SK-N-SH (cell line): ENCODE measurements at regions not wholly inside any gene's neighbourhood (a gene's known extent, or its start where the extent isn't known, plus 50 kb on each side); places are given as distances from the start of the nearest gene placed in this dataset.

ENCODE experiments used
- CTCF ChIA-PET: fragments of 300-600, 350-600 bp; formaldehyde crosslinking; extraction: SDS; loops from one replicate; lab custom pipeline; 2021; lab: Yijun Ruan, JAX
- POLR2A ChIA-PET: fragments of 350-600 bp; sonication (Branson Sonifier 250); formaldehyde crosslinking; extraction: SDS; loops from one replicate; lab custom pipeline; 2020; ENCODE audit warnings: antibody characterized with exemption, inconsistent platforms; lab: Yijun Ruan, JAX
- DNase-seq: peaks from one replicate; pipeline ENCODE4 v3.0.0; 2012
- H2AFZ ChIP-seq: fragments of 200-600 bp; sonication (generic); 2 replicates; pipeline ENCODE4 v1.8.1; 2016; ENCODE audit warnings: antibody characterized with exemption, mild to moderate bottlenecking, low read depth
- H3F3A ChIP-seq: fragments of 200-600 bp; sonication (generic); replicated peaks from 2 replicates; pipeline ENCODE3; 2016; ENCODE audit warnings: antibody characterized with exemption, mild to moderate bottlenecking; ENCODE audit not compliant: insufficient read depth
- H3K27ac ChIP-seq, 2 experiments: fragments of 200-500 bp in 1 of 2; fragments of 200-600 bp in 1 of 2; sonication (Bioruptor generic) in 1 of 2; sonication (generic), shearing (Covaris generic) in 1 of 2; 2 replicates each; pipeline versions ENCODE4 v1.5.1 to v1.6.1; 2014 to 2016; ENCODE audit warnings: low read depth in 2 of 2, inconsistent platforms in 1 of 2, low read length in 1 of 2, mild to moderate bottlenecking in 1 of 2, mixed read lengths in 1 of 2
- H3K27me3 ChIP-seq: fragments of 200-600 bp; sonication (generic), shearing (Covaris generic); 2 replicates; pipeline ENCODE4 v1.6.1; 2016; ENCODE audit warnings: mixed run types; ENCODE audit not compliant: insufficient read depth
- H3K36me3 ChIP-seq, 2 experiments: fragments of 200-500 bp in 1 of 2; fragments of 200-600 bp in 1 of 2; sonication (Bioruptor generic) in 1 of 2; sonication (generic) in 1 of 2; replicated peaks in 1 of 2; 2 replicates each; pipeline versions ENCODE3 to v1.5.1; 2014 to 2016; ENCODE audit warnings: low read length in 1 of 2, mild to moderate bottlenecking in 1 of 2; ENCODE audit not compliant: insufficient read depth in 2 of 2, control insufficient read depth in 1 of 2
- H3K4me1 ChIP-seq, 2 experiments: fragments of 200-500 bp in 1 of 2; fragments of 200-600 bp in 1 of 2; sonication (Bioruptor generic) in 1 of 2; sonication (generic), shearing (Covaris generic) in 1 of 2; 2 replicates each; pipeline versions ENCODE4 v1.5.1 to v1.6.1; 2014 to 2016; ENCODE audit warnings: low read depth in 1 of 2, low read length in 1 of 2, mixed run types in 1 of 2; ENCODE audit not compliant: insufficient read depth in 2 of 2, control insufficient read depth in 1 of 2
- H3K4me2 ChIP-seq: fragments of 200-600 bp; sonication (generic), shearing (Covaris generic); 2 replicates; pipeline ENCODE4 v1.6.1; 2017; ENCODE audit warnings: mixed run types
- H3K4me3 ChIP-seq, 2 experiments: fragments of 200-500 bp in 1 of 2; fragments of 200-600 bp in 1 of 2; sonication (Bioruptor generic) in 1 of 2; sonication (generic), shearing (Covaris generic) in 1 of 2; 2 replicates each; pipeline versions ENCODE4 v1.5.1 to v1.8.1; 2014 to 2016; ENCODE audit warnings: low read depth in 2 of 2, inconsistent platforms in 1 of 2, low read length in 1 of 2, mild to moderate bottlenecking in 1 of 2, mixed read lengths in 1 of 2, moderate library complexity in 1 of 2
- H3K79me2 ChIP-seq: fragments of 200-600 bp; sonication (generic); 2 replicates; pipeline ENCODE4 v1.8.1; 2017; ENCODE audit warnings: mild to moderate bottlenecking; ENCODE audit not compliant: insufficient read depth
- H3K9ac ChIP-seq: fragments of 200-600 bp; sonication (generic); 2 replicates; pipeline ENCODE4 v1.6.1; 2017; ENCODE audit warnings: mixed run types
- H3K9me2 ChIP-seq: fragments of 200-600 bp; sonication (generic); 2 replicates; pipeline ENCODE4 v1.6.1; 2017; ENCODE audit warnings: mixed run types
- H3K9me3 ChIP-seq: fragments of 200-600 bp; sonication (generic); 2 replicates; pipeline ENCODE4 v1.6.1; 2017; ENCODE audit warnings: mixed run types, mild to moderate bottlenecking, moderate library complexity
- H4K20me1 ChIP-seq: fragments of 200-600 bp; sonication (generic); 2 replicates; pipeline ENCODE4 v1.6.1; 2017; ENCODE audit warnings: mild to moderate bottlenecking, mixed run types; ENCODE audit not compliant: insufficient read depth
- CHD2 ChIP-seq: fragments of 150-350 bp; IDR thresholded peaks from 2 replicates; pipeline ENCODE4 v1.6.1; 2018; ENCODE audit warnings: low read length; ENCODE audit not compliant: partially characterized antibody
- ELF1 ChIP-seq: IDR thresholded peaks from 2 replicates; pipeline ENCODE4 v1.4.0; 2012
- FOXM1 ChIP-seq: IDR thresholded peaks from 2 replicates; pipeline ENCODE4 v1.4.0; 2012; ENCODE audit warnings: low read depth, mild to moderate bottlenecking
- JUND ChIP-seq: IDR thresholded peaks from 2 replicates; pipeline ENCODE4 v1.4.0; 2012
- NFIC ChIP-seq: IDR thresholded peaks from 2 replicates; pipeline ENCODE4 v1.4.0; 2012; ENCODE audit warnings: borderline replicate concordance
- RAD21 ChIP-seq: IDR thresholded peaks from 2 replicates; pipeline ENCODE4 v1.6.1; 2012; ENCODE audit warnings: mild to moderate bottlenecking, low read length
- RFX5 ChIP-seq: IDR thresholded peaks from 2 replicates; pipeline ENCODE4 v1.6.1; 2012; ENCODE audit warnings: mild to moderate bottlenecking, improper control_type of control experiment, low read length
- RXRA ChIP-seq: IDR thresholded peaks from 2 replicates; pipeline ENCODE4 v1.4.0; 2012; ENCODE audit warnings: low read depth, mild to moderate bottlenecking, borderline replicate concordance
- SIN3A ChIP-seq: IDR thresholded peaks from 2 replicates; pipeline ENCODE4 v1.6.1; 2012; ENCODE audit warnings: low read depth, mild to moderate bottlenecking, low read length, moderate library complexity, borderline replicate concordance
- WGBS: methylation state at CpG from one replicate; pipeline ENCODE4 v1.1.6; 2017; ENCODE audit warnings: low lambda C conversion rate; 5-methylcytosine and 5-hydroxymethylcytosine counted together
- TF ChIP-seq, protein P1 (sequence below): IDR thresholded peaks from 2 replicates; pipeline ENCODE4 v1.4.0; 2012; ENCODE audit warnings: low read depth
- TF ChIP-seq, protein P2 (sequence below): IDR thresholded peaks from 2 replicates; pipeline ENCODE4; 2012
- TF ChIP-seq, protein P3 (sequence below): fragments of 150-350 bp; IDR thresholded peaks from 2 replicates; pipeline ENCODE4 v1.6.1; 2016; ENCODE audit warnings: mild to moderate bottlenecking, low read depth, low read length
- TF ChIP-seq, protein P4 (sequence below): fragments of 150-350 bp; IDR thresholded peaks from 2 replicates; pipeline ENCODE4 v1.6.1; 2017; ENCODE audit warnings: antibody characterized with exemption, low read length, low read depth, borderline replicate concordance

DNA sequence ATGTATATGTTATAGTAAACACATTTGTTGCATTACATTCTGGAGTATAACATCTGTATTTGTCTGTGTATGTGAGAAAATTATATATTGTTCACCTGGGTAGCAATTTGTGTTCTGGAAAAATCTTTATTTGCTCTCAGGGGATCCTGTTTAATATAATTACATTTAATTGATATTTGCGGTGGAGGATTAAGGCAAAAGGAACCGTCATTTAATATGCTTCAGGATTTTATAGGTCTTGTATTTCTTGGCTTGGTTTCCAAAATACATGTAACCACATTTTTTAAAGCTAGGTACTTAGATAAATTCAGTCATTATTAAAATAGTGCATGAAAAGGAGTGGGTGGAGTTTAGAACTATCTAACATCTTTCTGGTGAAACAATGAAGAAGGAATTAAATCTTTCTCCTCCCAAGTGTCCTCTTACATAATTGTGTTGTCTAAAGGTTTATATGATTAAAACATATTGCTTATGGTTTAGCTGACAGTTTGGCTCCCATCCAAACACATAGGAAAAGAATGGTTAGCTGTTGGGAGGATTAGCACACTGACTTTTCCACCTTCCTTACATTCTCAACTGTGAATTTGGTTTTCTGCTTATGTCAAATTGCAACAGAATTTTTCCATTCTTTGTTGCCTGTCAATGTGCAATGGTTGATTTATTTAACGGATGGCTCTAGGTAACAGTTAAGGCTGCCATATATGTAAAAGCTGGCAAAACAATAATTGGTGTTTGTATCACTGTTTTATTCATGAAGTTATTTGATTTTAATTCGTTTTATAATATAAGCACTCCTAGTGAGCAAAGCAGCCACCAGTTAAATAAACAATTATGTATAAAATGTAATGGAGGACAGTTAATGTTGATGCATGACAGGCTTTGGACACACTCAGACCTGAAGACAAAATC is 250.8 kb upstream of the SFRP2 start:
- Histone ChIP-seq H3K9me2 (no peaks in the 10 kb centered on the region), H2AFZ (no peak overlapping the region), H3K4me2 (no peak overlapping the region), H3K27me3 (peaks cover 11% of the 10 kb centered on the region; the same call in 1 of the 2 replicates), H3K36me3 (no peaks in the 10 kb centered on the region), H3K9me3 (no peaks in the 10 kb centered on the region), H3K9ac (no peak overlapping the region), H3K27ac (no peak overlapping the region), H3F3A (no peaks in the 10 kb centered on the region), H3K4me3 (no peak overlapping the region), H4K20me1 (no peaks in the 10 kb centered on the region), H3K4me1 (no peaks in the 10 kb centered on the region), H3K79me2 (no peaks in the 10 kb centered on the region)
- CTCF ChIA-PET: interaction anchor here (1.4 kb wide), 1 partner anchor 9 kb away, joined by 4 read pairs; no protein-coding TSS in a partner anchor
- POLR2A ChIA-PET: no interaction called here
- DNase-seq: no peak
- WGBS: 4% methylated on average over 4 of the region's 4 CpGs
- no peak for TF ChIP-seq NFIC

DNA sequence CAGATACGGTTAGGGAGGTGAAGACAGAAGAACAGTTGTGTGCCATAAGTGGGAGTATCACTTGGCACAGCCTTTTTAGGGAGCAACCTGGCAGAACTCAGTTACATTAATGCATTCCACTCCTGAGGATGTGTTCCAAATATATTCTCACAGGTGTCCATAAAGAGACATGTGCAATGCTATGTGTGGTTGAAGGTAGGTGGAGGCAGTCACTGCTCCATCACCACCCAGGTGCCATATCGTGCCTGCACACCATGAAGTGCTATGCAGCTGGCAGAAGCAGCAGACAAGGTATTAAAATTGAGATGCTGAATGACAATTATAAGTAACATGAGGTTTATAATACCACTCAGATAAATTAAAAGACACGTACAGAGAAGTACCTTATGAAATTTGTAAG is 248.0 kb upstream of the SFRP2 start:
- CTCF ChIA-PET: interaction anchor here (1.7 kb wide), 1 partner anchor 67 kb away, joined by 3 read pairs; no protein-coding TSS in a partner anchor
- H3F3A ChIP-seq: no peaks in the 10 kb centered on the region

DNA sequence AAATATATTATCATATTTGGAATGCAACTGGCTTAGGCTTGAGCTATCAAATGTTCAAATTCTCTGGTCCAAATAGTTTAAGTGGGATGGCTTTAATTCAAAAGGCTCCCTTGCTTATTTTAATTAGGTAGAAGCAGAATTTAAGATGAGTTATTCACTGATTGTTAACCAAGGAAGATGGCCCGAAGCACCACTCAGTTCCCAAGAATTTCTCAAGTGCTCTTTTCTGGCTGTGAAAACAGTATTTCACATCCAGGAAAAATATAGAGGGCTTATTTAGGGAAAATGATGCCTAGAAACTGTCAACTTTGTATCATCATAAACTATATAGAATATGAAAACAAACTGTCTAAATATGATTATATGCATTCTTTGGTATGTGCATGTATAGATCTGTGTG is 246.5 kb upstream of the SFRP2 start:
- DNase-seq: no peak
- Histone ChIP-seq H3K4me2 (no peak overlapping the region), H3K36me3 (no peaks in the 10 kb centered on the region), H3K4me3 (no peak overlapping the region), H3K27ac (no peak overlapping the region), H3K79me2 (no peaks in the 10 kb centered on the region), H2AFZ (no peak overlapping the region), H3F3A (no peaks in the 10 kb centered on the region), H3K9me2 (no peaks in the 10 kb centered on the region), H3K9me3 (no peaks in the 10 kb centered on the region), H3K9ac (no peak overlapping the region), H4K20me1 (no peaks in the 10 kb centered on the region), H3K4me1 (no peaks in the 10 kb centered on the region), H3K27me3 (peaks cover 7% of the 10 kb centered on the region; the same call in 1 of the 2 replicates)
- 0% methylated on average over 1 of the region's 1 CpG for WGBS
- POLR2A ChIA-PET: no interaction called here
- CTCF ChIA-PET: no interaction called here
- no peak for TF ChIP-seq SIN3A
- TF ChIP-seq, protein P1, sequence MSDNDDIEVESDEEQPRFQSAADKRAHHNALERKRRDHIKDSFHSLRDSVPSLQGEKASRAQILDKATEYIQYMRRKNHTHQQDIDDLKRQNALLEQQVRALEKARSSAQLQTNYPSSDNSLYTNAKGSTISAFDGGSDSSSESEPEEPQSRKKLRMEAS: no peak
- TF ChIP-seq, protein P2, sequence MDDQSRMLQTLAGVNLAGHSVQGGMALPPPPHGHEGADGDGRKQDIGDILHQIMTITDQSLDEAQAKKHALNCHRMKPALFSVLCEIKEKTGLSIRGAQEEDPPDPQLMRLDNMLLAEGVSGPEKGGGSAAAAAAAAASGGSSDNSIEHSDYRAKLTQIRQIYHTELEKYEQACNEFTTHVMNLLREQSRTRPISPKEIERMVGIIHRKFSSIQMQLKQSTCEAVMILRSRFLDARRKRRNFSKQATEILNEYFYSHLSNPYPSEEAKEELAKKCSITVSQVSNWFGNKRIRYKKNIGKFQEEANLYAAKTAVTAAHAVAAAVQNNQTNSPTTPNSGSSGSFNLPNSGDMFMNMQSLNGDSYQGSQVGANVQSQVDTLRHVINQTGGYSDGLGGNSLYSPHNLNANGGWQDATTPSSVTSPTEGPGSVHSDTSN: no peak
- TF ChIP-seq, protein P3, sequence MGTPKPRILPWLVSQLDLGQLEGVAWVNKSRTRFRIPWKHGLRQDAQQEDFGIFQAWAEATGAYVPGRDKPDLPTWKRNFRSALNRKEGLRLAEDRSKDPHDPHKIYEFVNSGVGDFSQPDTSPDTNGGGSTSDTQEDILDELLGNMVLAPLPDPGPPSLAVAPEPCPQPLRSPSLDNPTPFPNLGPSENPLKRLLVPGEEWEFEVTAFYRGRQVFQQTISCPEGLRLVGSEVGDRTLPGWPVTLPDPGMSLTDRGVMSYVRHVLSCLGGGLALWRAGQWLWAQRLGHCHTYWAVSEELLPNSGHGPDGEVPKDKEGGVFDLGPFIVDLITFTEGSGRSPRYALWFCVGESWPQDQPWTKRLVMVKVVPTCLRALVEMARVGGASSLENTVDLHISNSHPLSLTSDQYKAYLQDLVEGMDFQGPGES: no peak
- no peak for TF ChIP-seq JUND
- no peak for TF ChIP-seq RXRA

More for the DNA sequence above, 248.0 kb upstream of the SFRP2 start:
- Histone ChIP-seq H3K9me2 (no peaks in the 10 kb centered on the region), H3K36me3 (no peaks in the 10 kb centered on the region), H3K9ac (no peak overlapping the region), H3K27ac (no peak overlapping the region), H3K4me2 (no peak overlapping the region), H3K9me3 (no peaks in the 10 kb centered on the region), H3K27me3 (peaks cover 7% of the 10 kb centered on the region; the same call in 1 of the 2 replicates), H2AFZ (no peak overlapping the region), H4K20me1 (no peaks in the 10 kb centered on the region), H3K79me2 (no peaks in the 10 kb centered on the region), H3K4me3 (no peak overlapping the region), H3K4me1 (no peaks in the 10 kb centered on the region)
- POLR2A ChIA-PET: no interaction called here
- 0% methylated on average over 3 of the region's 3 CpGs for WGBS
- TF ChIP-seq, protein P4, sequence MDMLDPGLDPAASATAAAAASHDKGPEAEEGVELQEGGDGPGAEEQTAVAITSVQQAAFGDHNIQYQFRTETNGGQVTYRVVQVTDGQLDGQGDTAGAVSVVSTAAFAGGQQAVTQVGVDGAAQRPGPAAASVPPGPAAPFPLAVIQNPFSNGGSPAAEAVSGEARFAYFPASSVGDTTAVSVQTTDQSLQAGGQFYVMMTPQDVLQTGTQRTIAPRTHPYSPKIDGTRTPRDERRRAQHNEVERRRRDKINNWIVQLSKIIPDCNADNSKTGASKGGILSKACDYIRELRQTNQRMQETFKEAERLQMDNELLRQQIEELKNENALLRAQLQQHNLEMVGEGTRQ: no peak
- TF ChIP-seq ELF1: no peak
- no peak for TF ChIP-seq SIN3A
- no peak for TF ChIP-seq RAD21
- TF ChIP-seq FOXM1: no peak
- no peak for TF ChIP-seq CHD2
- no peak for TF ChIP-seq NFIC
- TF ChIP-seq RFX5: no peak
- DNase-seq: no peak
